ENCODE measurements at regions not wholly inside any gene's neighbourhood (a gene's known extent, or its start where the extent isn't known, plus 50 kb on each side); places are given as distances from the start of the nearest gene placed in this dataset.

- TF ChIP-seq POLR2A (IDR thresholded peaks at IDR 0.05) (no peak), CTCF (IDR thresholded peaks at IDR 0.05) (no peak)
Observed at GRCh38 chr2:63679252-63679855, 90.6 kb downstream of the MDH1 start.
